K562 (cell line): ENCODE measurements at regions not wholly inside any gene's neighbourhood (a gene's known extent, or its start where the extent isn't known, plus 50 kb on each side); places are given as distances from the start of the nearest gene placed in this dataset.

Source experiments
- CXXC5 ChIP-seq: fragments of 250-450 bp; sonication (Bioruptor Pico); IDR thresholded peaks from 2 replicates; pipeline ENCODE4 v1.8.0; 2022; ENCODE audit warnings: inconsistent platforms, mild to moderate bottlenecking, moderate library complexity
- GATAD2B ChIP-seq: fragments of 450-650 bp; IDR thresholded peaks from 2 replicates; pipeline ENCODE4 v1.6.1; 2017; ENCODE audit warnings: mild to moderate bottlenecking, borderline replicate concordance
- PYGO2 ChIP-seq: fragments of 450-650 bp; IDR thresholded peaks from 2 replicates; pipeline ENCODE4 v1.6.1; 2016; ENCODE audit warnings: mild to moderate bottlenecking, missing genetic modification characterization, moderate library complexity, missing compliant biosample characterization
- TBL1XR1 ChIP-seq, 2 experiments: IDR thresholded peaks; 2 replicates each; pipeline ENCODE4 v1.6.1; 2012; ENCODE audit warnings: improper control_type of control experiment in 2 of 2, low read length in 2 of 2, mild to moderate bottlenecking in 1 of 2
- ZNF436 ChIP-seq: fragments of 250-450, 450-650 bp; sonication (Bioruptor Pico); formaldehyde crosslinking; IDR thresholded peaks from 2 replicates; pipeline ENCODE4 v1.7.0; 2020; ENCODE audit warnings: mild to moderate bottlenecking
- TF ChIP-seq, protein P1 (sequence below): fragments of 250-450 bp; sonication (Bioruptor Pico); IDR thresholded peaks from 2 replicates; pipeline ENCODE4 v1.9.0; 2021; ENCODE audit warnings: mild to moderate bottlenecking, inconsistent platforms
- TF ChIP-seq, protein P2 (sequence below): sonication (generic); formaldehyde crosslinking; IDR thresholded peaks from 2 replicates; pipeline ENCODE4 v1.8.1; 2023; ENCODE audit warnings: mild to moderate bottlenecking, missing genetic modification reagents
- TF ChIP-seq, protein P3 (sequence below): fragments of 450-650 bp; IDR thresholded peaks from 2 replicates; pipeline ENCODE4 v1.6.1; 2016; ENCODE audit warnings: borderline replicate concordance
- TF ChIP-seq, protein P4 (sequence below), 3 experiments: fragments of 200-800 bp in 1 of 3; fragments of 250-450 bp in 1 of 3; fragments of 450-650 bp in 1 of 3; sonication (Bioruptor Pico) in 1 of 3; sonication (Bioruptor generic) in 1 of 3; formaldehyde crosslinking in 1 of 3; IDR thresholded peaks; 2 replicates each; pipeline versions ENCODE4 v1.6.1 to v1.8.0; 2016 to 2022; ENCODE audit warnings: mild to moderate bottlenecking in 2 of 3, missing genetic modification characterization in 2 of 3, missing compliant biosample characterization in 1 of 3, moderate library complexity in 1 of 3

DNA sequence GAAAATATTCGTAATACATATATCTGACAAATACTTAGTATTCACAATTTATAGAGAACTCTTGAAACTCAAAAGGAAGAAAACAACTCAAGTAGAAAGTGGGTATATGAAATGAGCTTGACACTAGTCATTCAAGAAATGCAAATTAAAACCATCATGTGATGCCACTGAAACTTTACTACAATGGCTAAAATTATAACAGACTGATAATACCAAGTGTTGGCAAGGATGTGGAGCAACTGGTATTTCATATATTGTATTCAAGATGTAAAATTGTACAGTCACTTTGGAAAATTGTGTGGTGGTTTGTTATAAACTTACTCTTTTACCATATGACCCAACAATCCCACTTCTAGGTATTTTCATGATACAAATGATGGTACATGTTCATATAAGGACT lies 68.7 kb upstream of the AGTR1 start (continued):
- TF ChIP-seq, protein P1, sequence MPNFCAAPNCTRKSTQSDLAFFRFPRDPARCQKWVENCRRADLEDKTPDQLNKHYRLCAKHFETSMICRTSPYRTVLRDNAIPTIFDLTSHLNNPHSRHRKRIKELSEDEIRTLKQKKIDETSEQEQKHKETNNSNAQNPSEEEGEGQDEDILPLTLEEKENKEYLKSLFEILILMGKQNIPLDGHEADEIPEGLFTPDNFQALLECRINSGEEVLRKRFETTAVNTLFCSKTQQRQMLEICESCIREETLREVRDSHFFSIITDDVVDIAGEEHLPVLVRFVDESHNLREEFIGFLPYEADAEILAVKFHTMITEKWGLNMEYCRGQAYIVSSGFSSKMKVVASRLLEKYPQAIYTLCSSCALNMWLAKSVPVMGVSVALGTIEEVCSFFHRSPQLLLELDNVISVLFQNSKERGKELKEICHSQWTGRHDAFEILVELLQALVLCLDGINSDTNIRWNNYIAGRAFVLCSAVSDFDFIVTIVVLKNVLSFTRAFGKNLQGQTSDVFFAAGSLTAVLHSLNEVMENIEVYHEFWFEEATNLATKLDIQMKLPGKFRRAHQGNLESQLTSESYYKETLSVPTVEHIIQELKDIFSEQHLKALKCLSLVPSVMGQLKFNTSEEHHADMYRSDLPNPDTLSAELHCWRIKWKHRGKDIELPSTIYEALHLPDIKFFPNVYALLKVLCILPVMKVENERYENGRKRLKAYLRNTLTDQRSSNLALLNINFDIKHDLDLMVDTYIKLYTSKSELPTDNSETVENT (CRISPR knock-in tag): no peak
- TF ChIP-seq, protein P2, sequence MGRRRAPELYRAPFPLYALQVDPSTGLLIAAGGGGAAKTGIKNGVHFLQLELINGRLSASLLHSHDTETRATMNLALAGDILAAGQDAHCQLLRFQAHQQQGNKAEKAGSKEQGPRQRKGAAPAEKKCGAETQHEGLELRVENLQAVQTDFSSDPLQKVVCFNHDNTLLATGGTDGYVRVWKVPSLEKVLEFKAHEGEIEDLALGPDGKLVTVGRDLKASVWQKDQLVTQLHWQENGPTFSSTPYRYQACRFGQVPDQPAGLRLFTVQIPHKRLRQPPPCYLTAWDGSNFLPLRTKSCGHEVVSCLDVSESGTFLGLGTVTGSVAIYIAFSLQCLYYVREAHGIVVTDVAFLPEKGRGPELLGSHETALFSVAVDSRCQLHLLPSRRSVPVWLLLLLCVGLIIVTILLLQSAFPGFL: no peak
- TF ChIP-seq GATAD2B (no peak), ZNF436 (CRISPR knock-in tag) (no peak), TBL1XR1 (IDR thresholded peaks at IDR 0.05; ENCODE audit: low read length in 2 of 2) (no peak), CXXC5 (no peak), PYGO2 (tag) (no peak)
- TF ChIP-seq, protein P3, sequence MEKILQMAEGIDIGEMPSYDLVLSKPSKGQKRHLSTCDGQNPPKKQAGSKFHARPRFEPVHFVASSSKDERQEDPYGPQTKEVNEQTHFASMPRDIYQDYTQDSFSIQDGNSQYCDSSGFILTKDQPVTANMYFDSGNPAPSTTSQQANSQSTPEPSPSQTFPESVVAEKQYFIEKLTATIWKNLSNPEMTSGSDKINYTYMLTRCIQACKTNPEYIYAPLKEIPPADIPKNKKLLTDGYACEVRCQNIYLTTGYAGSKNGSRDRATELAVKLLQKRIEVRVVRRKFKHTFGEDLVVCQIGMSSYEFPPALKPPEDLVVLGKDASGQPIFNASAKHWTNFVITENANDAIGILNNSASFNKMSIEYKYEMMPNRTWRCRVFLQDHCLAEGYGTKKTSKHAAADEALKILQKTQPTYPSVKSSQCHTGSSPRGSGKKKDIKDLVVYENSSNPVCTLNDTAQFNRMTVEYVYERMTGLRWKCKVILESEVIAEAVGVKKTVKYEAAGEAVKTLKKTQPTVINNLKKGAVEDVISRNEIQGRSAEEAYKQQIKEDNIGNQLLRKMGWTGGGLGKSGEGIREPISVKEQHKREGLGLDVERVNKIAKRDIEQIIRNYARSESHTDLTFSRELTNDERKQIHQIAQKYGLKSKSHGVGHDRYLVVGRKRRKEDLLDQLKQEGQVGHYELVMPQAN: no peak
- TF ChIP-seq, protein P4, sequence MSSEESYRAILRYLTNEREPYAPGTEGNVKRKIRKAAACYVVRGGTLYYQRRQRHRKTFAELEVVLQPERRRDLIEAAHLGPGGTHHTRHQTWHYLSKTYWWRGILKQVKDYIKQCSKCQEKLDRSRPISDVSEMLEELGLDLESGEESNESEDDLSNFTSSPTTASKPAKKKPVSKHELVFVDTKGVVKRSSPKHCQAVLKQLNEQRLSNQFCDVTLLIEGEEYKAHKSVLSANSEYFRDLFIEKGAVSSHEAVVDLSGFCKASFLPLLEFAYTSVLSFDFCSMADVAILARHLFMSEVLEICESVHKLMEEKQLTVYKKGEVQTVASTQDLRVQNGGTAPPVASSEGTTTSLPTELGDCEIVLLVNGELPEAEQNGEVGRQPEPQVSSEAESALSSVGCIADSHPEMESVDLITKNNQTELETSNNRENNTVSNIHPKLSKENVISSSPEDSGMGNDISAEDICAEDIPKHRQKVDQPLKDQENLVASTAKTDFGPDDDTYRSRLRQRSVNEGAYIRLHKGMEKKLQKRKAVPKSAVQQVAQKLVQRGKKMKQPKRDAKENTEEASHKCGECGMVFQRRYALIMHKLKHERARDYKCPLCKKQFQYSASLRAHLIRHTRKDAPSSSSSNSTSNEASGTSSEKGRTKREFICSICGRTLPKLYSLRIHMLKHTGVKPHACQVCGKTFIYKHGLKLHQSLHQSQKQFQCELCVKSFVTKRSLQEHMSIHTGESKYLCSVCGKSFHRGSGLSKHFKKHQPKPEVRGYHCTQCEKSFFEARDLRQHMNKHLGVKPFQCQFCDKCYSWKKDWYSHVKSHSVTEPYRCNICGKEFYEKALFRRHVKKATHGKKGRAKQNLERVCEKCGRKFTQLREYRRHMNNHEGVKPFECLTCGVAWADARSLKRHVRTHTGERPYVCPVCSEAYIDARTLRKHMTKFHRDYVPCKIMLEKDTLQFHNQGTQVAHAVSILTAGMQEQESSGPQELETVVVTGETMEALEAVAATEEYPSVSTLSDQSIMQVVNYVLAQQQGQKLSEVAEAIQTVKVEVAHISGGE (CRISPR knock-in tag; IDR thresholded peaks at IDR 0.05): no peak
